ENCODE measurements at regions not wholly inside any gene's neighbourhood (a gene's known extent, or its start where the extent isn't known, plus 50 kb on each side); places are given as distances from the start of the nearest gene placed in this dataset.

GRCh38 chr1:76807543-76808260, 59.6 kb upstream of the ST6GALNAC5 start:
- TF ChIP-seq POLR2A (IDR thresholded peaks at IDR 0.05; ENCODE audit: low read depth, low read length) (no peak), CTCF (conservative IDR thresholded peaks at IDR 0.05; ENCODE audit: low read depth, low read length) (no peak)

Data from IMR-90 (cell line).